Cardiac muscle cell (in vitro differentiated cells and primary cell): ENCODE measurements at regions not wholly inside any gene's neighbourhood (a gene's known extent, or its start where the extent isn't known, plus 50 kb on each side); places are given as distances from the start of the nearest gene placed in this dataset.

Source experiments
- DNase-seq, 2 donors: peaks; one replicate each; pipeline versions ENCODE4 v3.0.0 to v3.0.0-alpha.2; 2010 to 2017; ENCODE audit warnings: low read depth in 1 of 2, low spot score in 1 of 2
- H3K27ac ChIP-seq: fragments of 200-600 bp; sonication (generic); 2 replicates; pipeline ENCODE4 v1.5.1; 2016
- H3K27me3 ChIP-seq: fragments of 200-600 bp; sonication (generic); 2 replicates; pipeline ENCODE4 v1.6.0; 2016; ENCODE audit warnings: control low read depth
- H3K36me3 ChIP-seq: fragments of 200-600 bp; sonication (generic); 2 replicates; pipeline ENCODE4 v1.5.1; 2016; ENCODE audit warnings: control low read depth
- H3K4me1 ChIP-seq: fragments of 200-600 bp; sonication (generic); 2 replicates; pipeline ENCODE4 v1.8.1; 2017; ENCODE audit warnings: low read depth, mild to moderate bottlenecking, mixed run types
- H3K4me3 ChIP-seq: fragments of 200-600 bp; sonication (generic); 2 replicates; pipeline ENCODE4 v1.5.1; 2016; ENCODE audit warnings: mild to moderate bottlenecking
- H3K9me3 ChIP-seq: fragments of 200-600 bp; sonication (generic); 2 replicates; pipeline ENCODE4 v1.5.1; 2017; ENCODE audit warnings: low read depth, mild to moderate bottlenecking, control low read depth
- CTCF ChIP-seq: IDR thresholded peaks from 2 replicates; pipeline ENCODE4 v1.5.1; 2012; ENCODE audit warnings: low read depth, mild to moderate bottlenecking, low read length

DNA sequence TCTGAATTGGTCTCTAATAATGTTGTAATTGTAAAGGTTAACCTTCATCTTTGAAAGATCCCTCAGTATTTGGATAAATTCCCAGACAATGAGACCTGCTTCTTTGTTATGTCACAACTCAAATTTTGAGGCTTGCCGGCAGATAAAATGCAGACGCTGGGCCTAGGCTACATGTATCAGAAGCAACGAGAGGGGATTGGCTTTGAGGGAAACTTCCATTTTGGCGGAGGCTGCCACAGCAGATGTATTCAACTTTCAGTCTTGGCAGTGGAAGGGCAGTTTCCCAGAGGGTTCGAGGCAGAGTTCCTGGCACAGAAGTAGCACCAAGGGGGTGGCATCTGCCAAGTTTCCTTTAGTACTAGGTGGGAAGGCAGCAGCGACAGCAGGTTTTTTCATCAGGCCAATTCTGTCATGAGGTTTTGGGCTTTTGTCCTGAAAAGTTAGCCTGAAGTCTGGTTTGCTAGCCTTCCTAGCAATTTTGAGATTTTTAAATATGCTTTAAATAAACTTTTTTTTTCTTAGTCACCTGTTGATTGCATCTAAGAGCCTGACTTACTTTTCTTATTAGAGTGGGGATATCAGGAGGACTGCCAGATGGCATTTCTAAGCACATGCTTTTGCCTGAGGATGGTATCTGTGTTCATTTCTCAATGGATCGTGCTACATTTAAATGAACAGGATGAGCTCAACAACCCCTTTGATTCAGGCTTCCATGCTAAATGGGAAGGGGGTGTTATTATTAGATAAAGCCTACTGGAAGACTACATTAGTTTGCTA lies 89.5 kb upstream of the FAM3C start:
- Histone ChIP-seq H3K4me3 (no peak overlapping the region), H3K27me3 (no peaks in the 10 kb centered on the region), H3K27ac (no peak overlapping the region), H3K36me3 (no peaks in the 10 kb centered on the region), H3K4me1 (no peaks in the 10 kb centered on the region), H3K9me3 (no peaks in the 10 kb centered on the region)
- TF ChIP-seq CTCF: no peak
- DNase-seq: peak in 1 of 2 donors; percentile 73

- H3K27me3 ChIP-seq: no peaks in the 10 kb centered on the region
- no peaks in the 10 kb centered on the region for H3K9me3 ChIP-seq
- DNase-seq: no peak
- TF ChIP-seq CTCF: no peak
- no peaks in the 10 kb centered on the region for H3K4me1 ChIP-seq
- no peak overlapping the region for H3K27ac ChIP-seq
- no peaks in the 10 kb centered on the region for H3K36me3 ChIP-seq
- no peak overlapping the region for H3K4me3 ChIP-seq
Observed at GRCh38 chr7:121484089-121484763, 88.1 kb upstream of the FAM3C start.

GRCh38 chr7:121480566-121481335 lies 84.6 kb upstream of the FAM3C start:
- peak; percentile 6 to 36 for DNase-seq
- no peak overlapping the region for H3K27ac ChIP-seq
- H3K4me1 ChIP-seq: no peaks in the 10 kb centered on the region

GRCh38 chr7:121480058-121480457 lies 84.0 kb upstream of the FAM3C start:
- Histone ChIP-seq H3K4me3 (no peak overlapping the region), H3K4me1 (no peaks in the 10 kb centered on the region), H3K27ac (no peak overlapping the region), H3K9me3 (no peaks in the 10 kb centered on the region), H3K27me3 (no peaks in the 10 kb centered on the region), H3K36me3 (no peaks in the 10 kb centered on the region)
- no peak for TF ChIP-seq CTCF
- DNase-seq: no peak

More at GRCh38 chr7:121480566-121481335, 84.6 kb upstream of the FAM3C start:
- no peak for TF ChIP-seq CTCF
- Histone ChIP-seq H3K27me3 (no peaks in the 10 kb centered on the region), H3K36me3 (no peaks in the 10 kb centered on the region), H3K4me3 (no peak overlapping the region), H3K9me3 (no peaks in the 10 kb centered on the region)

GRCh38 chr7:121479466-121479865 lies 83.4 kb upstream of the FAM3C start:
- no peaks in the 10 kb centered on the region for H3K27me3 ChIP-seq
- no peak for TF ChIP-seq CTCF
- no peaks in the 10 kb centered on the region for H3K9me3 ChIP-seq
- peak in 1 of 2 donors; percentile 42 for DNase-seq
- no peaks in the 10 kb centered on the region for H3K4me1 ChIP-seq
- H3K27ac ChIP-seq: no peak overlapping the region
- no peaks in the 10 kb centered on the region for H3K36me3 ChIP-seq
- H3K4me3 ChIP-seq: no peak overlapping the region
